Testis (tissue), 2 donors: ENCODE measurements at regions not wholly inside any gene's neighbourhood (a gene's known extent, or its start where the extent isn't known, plus 50 kb on each side); places are given as distances from the start of the nearest gene placed in this dataset.

Experiments used
- CTCF ChIP-seq, 3 experiments: fragments of 450-650 bp in 2 of 3; fragments of 200-600 bp in 1 of 3; sonication (generic) in 1 of 3; IDR thresholded peaks; one replicate each; pipeline ENCODE4 v1.5.1; 2016 to 2019; ENCODE audit warnings: antibody characterized with exemption in 3 of 3, mild to moderate bottlenecking in 2 of 3, moderate library complexity in 1 of 3
- POLR2A ChIP-seq: fragments of 450-650 bp; IDR thresholded peaks from one replicate; pipeline ENCODE4 v1.6.1; 2017; ENCODE audit warnings: antibody characterized with exemption, mild to moderate bottlenecking, moderate library complexity

GRCh38 chr20:60888771-60889170 lies 363.3 kb upstream of the CDH4 start:
- no peak for TF ChIP-seq CTCF (IDR thresholded peaks at IDR 0.05)
- TF ChIP-seq POLR2A: no peak
